GM23338 (cell line): ENCODE measurements at regions not wholly inside any gene's neighbourhood (a gene's known extent, or its start where the extent isn't known, plus 50 kb on each side); places are given as distances from the start of the nearest gene placed in this dataset.

Experiments used
- ATAC-seq: fragments of 200-7000 bp; cut with Tn5 transposase; 3 replicates; pipeline ENCODE4 v1.9.1; 2020
- DNase-seq: peaks from one replicate; pipeline ENCODE4 v3.0.0-alpha.2; 2015; ENCODE audit warnings: low spot score
- H2AFZ ChIP-seq: fragments of 200-600 bp; sonication (generic); 2 replicates; pipeline ENCODE4 v1.8.0; 2016; ENCODE audit warnings: antibody characterized with exemption, mild to moderate bottlenecking, moderate library complexity
- H3F3A ChIP-seq: fragments of 200-600 bp; sonication (generic); replicated peaks from 2 replicates; pipeline ENCODE4 v1.8.0; 2017; ENCODE audit warnings: antibody characterized with exemption, mixed run types, low read depth
- H3K27ac ChIP-seq: fragments of 200-600 bp; sonication (generic); 2 replicates; pipeline ENCODE4 v1.6.1; 2016; ENCODE audit warnings: low read depth
- H3K27me3 ChIP-seq: fragments of 200-600 bp; sonication (generic); 2 replicates; pipeline ENCODE4 v1.8.0; 2016; ENCODE audit warnings: mild to moderate bottlenecking, mixed run types, moderate library complexity; ENCODE audit not compliant: insufficient read depth
- H3K36me3 ChIP-seq: fragments of 200-600 bp; sonication (generic); 2 replicates; pipeline ENCODE4 v1.8.0; 2016; ENCODE audit warnings: mild to moderate bottlenecking; ENCODE audit not compliant: insufficient read depth
- H3K4me1 ChIP-seq: fragments of 200-600 bp; sonication (generic); 2 replicates; pipeline ENCODE4 v1.8.0; 2016; ENCODE audit warnings: mild to moderate bottlenecking, moderate library complexity; ENCODE audit not compliant: insufficient read depth
- H3K4me2 ChIP-seq: fragments of 200-600 bp; sonication (generic); 2 replicates; pipeline ENCODE4 v1.7.1; 2017; ENCODE audit warnings: mixed run types
- H3K4me3 ChIP-seq: fragments of 200-600 bp; sonication (generic); 2 replicates; pipeline ENCODE4 v1.6.1; 2016; ENCODE audit warnings: mixed run types
- H3K79me2 ChIP-seq: fragments of 200-600 bp; sonication (generic); replicated peaks from 2 replicates; pipeline ENCODE4 v1.8.0; 2017; ENCODE audit warnings: mild to moderate bottlenecking; ENCODE audit not compliant: insufficient read depth
- H3K9me2 ChIP-seq: fragments of 200-600 bp; sonication (generic); 2 replicates; pipeline ENCODE4 v1.8.0; 2017; ENCODE audit not compliant: insufficient read depth
- H4K20me1 ChIP-seq: fragments of 200-600 bp; sonication (generic); replicated peaks from 2 replicates; pipeline ENCODE4 v1.8.0; 2017; ENCODE audit warnings: mild to moderate bottlenecking; ENCODE audit not compliant: insufficient read depth
- H3K27ac Mint-ChIP-seq: 2 replicates; pipeline ENCODE4 v1.8.0; 2020; ENCODE audit warnings: inconsistent platforms, mild to moderate bottlenecking, moderate library complexity, mixed read lengths
- H3K27me3 Mint-ChIP-seq: 3 replicates; pipeline ENCODE4 v1.8.0; 2022; ENCODE audit warnings: low read depth, mild to moderate bottlenecking, moderate library complexity, mixed read lengths, inconsistent platforms; ENCODE audit not compliant: insufficient read depth, poor library complexity
- H3K36me3 Mint-ChIP-seq: 3 replicates; pipeline ENCODE4 v1.8.0; 2021; ENCODE audit warnings: low read depth, mild to moderate bottlenecking, inconsistent platforms, moderate library complexity, mixed read lengths
- H3K4me1 Mint-ChIP-seq: 3 replicates; pipeline ENCODE4 v1.8.0; 2020; ENCODE audit warnings: mild to moderate bottlenecking, inconsistent platforms, mixed read lengths
- H3K4me3 Mint-ChIP-seq: 3 replicates; pipeline ENCODE4 v1.8.0; 2021; ENCODE audit warnings: moderate library complexity, mild to moderate bottlenecking, inconsistent platforms, mixed read lengths
- H3K9me3 Mint-ChIP-seq: 3 replicates; pipeline ENCODE4 v1.8.0; 2020; ENCODE audit warnings: moderate library complexity, mild to moderate bottlenecking, inconsistent platforms, mixed read lengths
- CREB1 ChIP-seq: fragments of 250-450 bp; sonication (Bioruptor Pico); IDR thresholded peaks from 2 replicates; pipeline ENCODE4 v1.5.0; 2020; ENCODE audit warnings: low read depth, mild to moderate bottlenecking, moderate library complexity
- EZH2 ChIP-seq: fragments of 200-600 bp; sonication (generic); IDR thresholded peaks from one replicate; pipeline ENCODE4 v1.8.0; 2017; ENCODE audit warnings: antibody characterized with exemption, mild to moderate bottlenecking, low read depth; ENCODE audit not compliant: unreplicated experiment
- EZH2phosphoT487 ChIP-seq: fragments of 200-600 bp; sonication (generic); IDR thresholded peaks from one replicate; pipeline ENCODE4 v1.8.1; 2018; ENCODE audit warnings: antibody characterized with exemption; ENCODE audit not compliant: unreplicated experiment
- JUNB ChIP-seq: IDR thresholded peaks from one replicate; pipeline ENCODE4 v1.6.1; 2016; ENCODE audit warnings: antibody characterized with exemption; ENCODE audit not compliant: unreplicated experiment
- NANOG ChIP-seq: IDR thresholded peaks from 2 replicates; pipeline ENCODE4 v1.6.1; 2016; ENCODE audit warnings: antibody characterized with exemption, borderline replicate concordance
- POLR2AphosphoS5 ChIP-seq: IDR thresholded peaks from 2 replicates; pipeline ENCODE4 v1.6.1; 2016; ENCODE audit warnings: antibody characterized with exemption, low read depth
- REST ChIP-seq: IDR thresholded peaks from one replicate; pipeline ENCODE4 v1.6.1; 2018; ENCODE audit warnings: antibody characterized with exemption; ENCODE audit not compliant: unreplicated experiment
- STAT1 ChIP-seq: IDR thresholded peaks from one replicate; pipeline ENCODE4 v1.6.1; 2016; ENCODE audit warnings: antibody characterized with exemption; ENCODE audit not compliant: unreplicated experiment
- ZNF114 ChIP-seq: fragments of 250-450 bp; sonication (Bioruptor Pico); IDR thresholded peaks from 2 replicates; pipeline ENCODE4 v1.5.0; 2020; ENCODE audit warnings: mild to moderate bottlenecking, moderate library complexity
- ZNF331 ChIP-seq: fragments of 250-450 bp; sonication (Bioruptor Pico); IDR thresholded peaks from 2 replicates; pipeline ENCODE4 v1.5.0; 2020; ENCODE audit warnings: low read depth, mild to moderate bottlenecking, moderate library complexity
- ZNF462 ChIP-seq: fragments of 250-450 bp; sonication (Bioruptor Pico); IDR thresholded peaks from 2 replicates; pipeline ENCODE4 v1.5.0; 2020; ENCODE audit warnings: mild to moderate bottlenecking, moderate library complexity
- TF ChIP-seq, protein P1 (sequence below): IDR thresholded peaks from 2 replicates; pipeline ENCODE4 v1.6.1; 2016; ENCODE audit warnings: antibody characterized with exemption
- TF ChIP-seq, protein P2 (sequence below), 2 experiments: fragments of 200-600 bp in 1 of 2; sonication (generic) in 1 of 2; conservative IDR thresholded peaks; 2 replicates each; pipeline versions ENCODE4 v1.5.1 to v1.6.1; 2016 to 2017; ENCODE audit warnings: antibody characterized with exemption in 2 of 2, low read depth in 2 of 2, mild to moderate bottlenecking in 2 of 2, moderate library complexity in 1 of 2

DNA sequence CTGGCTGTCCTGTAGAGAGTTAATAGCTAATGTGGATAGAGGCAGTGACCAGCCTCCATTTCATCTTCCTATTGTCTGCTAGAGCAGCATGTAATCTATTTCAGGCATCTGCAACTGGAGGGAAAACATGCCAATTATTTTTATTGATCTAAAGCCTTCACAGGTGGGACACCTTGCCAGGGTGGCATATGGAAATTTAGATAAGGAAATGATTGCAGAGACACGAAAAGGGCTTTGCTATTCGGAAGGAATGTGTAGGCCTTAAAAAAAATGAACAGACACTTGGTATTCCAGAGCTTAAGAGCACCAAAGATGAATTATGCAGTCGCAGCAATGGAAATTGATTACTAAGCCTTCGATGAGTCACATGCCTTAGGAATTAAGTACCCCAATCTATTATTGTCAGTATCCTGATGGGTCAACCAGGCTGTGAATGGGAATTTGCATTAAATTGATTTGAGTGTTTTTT is 454.7 kb downstream of the SQOR start:
- H3K27ac ChIP-seq = no peak overlapping the region
- no peak overlapping the region for H3K4me3 ChIP-seq
- no peaks in the 10 kb centered on the region for H3K36me3 ChIP-seq
- DNase-seq = no peak
- no peak overlapping the region for H2AFZ ChIP-seq
- Mint-ChIP-seq H3K36me3 (no peaks in the 10 kb centered on the region; the same call in 2 of the 3 replicates), H3K9me3 (peaks cover 77% of the 10 kb centered on the region), H3K4me1 (no peaks in the 10 kb centered on the region), H3K27ac (no peak overlapping the region), H3K27me3 (peaks cover 2% of the 10 kb centered on the region), H3K4me3 (no peak overlapping the region)
- TF ChIP-seq, protein P1, sequence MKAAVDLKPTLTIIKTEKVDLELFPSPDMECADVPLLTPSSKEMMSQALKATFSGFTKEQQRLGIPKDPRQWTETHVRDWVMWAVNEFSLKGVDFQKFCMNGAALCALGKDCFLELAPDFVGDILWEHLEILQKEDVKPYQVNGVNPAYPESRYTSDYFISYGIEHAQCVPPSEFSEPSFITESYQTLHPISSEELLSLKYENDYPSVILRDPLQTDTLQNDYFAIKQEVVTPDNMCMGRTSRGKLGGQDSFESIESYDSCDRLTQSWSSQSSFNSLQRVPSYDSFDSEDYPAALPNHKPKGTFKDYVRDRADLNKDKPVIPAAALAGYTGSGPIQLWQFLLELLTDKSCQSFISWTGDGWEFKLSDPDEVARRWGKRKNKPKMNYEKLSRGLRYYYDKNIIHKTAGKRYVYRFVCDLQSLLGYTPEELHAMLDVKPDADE = no peak
- no peak for TF ChIP-seq STAT1
- TF ChIP-seq ZNF114 = no peak
- TF ChIP-seq ZNF462 (CRISPR knock-in tag) = no peak
- TF ChIP-seq REST = no peak
- TF ChIP-seq POLR2AphosphoS5 = no peak
- no peak for TF ChIP-seq CREB1 (CRISPR knock-in tag)
- TF ChIP-seq ZNF331 = no peak
- TF ChIP-seq NANOG = no peak
- no peak for TF ChIP-seq JUNB
- TF ChIP-seq, protein P2, sequence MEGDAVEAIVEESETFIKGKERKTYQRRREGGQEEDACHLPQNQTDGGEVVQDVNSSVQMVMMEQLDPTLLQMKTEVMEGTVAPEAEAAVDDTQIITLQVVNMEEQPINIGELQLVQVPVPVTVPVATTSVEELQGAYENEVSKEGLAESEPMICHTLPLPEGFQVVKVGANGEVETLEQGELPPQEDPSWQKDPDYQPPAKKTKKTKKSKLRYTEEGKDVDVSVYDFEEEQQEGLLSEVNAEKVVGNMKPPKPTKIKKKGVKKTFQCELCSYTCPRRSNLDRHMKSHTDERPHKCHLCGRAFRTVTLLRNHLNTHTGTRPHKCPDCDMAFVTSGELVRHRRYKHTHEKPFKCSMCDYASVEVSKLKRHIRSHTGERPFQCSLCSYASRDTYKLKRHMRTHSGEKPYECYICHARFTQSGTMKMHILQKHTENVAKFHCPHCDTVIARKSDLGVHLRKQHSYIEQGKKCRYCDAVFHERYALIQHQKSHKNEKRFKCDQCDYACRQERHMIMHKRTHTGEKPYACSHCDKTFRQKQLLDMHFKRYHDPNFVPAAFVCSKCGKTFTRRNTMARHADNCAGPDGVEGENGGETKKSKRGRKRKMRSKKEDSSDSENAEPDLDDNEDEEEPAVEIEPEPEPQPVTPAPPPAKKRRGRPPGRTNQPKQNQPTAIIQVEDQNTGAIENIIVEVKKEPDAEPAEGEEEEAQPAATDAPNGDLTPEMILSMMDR (conservative IDR thresholded peaks at IDR 0.05; ENCODE audit: low read depth in 2 of 2) = no peak
- no peak for TF ChIP-seq EZH2phosphoT487
- no peak for TF ChIP-seq EZH2
- H3K27me3 ChIP-seq = no peaks in the 10 kb centered on the region
- no peaks in the 10 kb centered on the region for H4K20me1 ChIP-seq
- no peak for ATAC-seq
- H3K4me1 ChIP-seq = no peaks in the 10 kb centered on the region
- no peak overlapping the region for H3K4me2 ChIP-seq
- H3F3A ChIP-seq = no peaks in the 10 kb centered on the region
- no peaks in the 10 kb centered on the region for H3K9me2 ChIP-seq
- no peaks in the 10 kb centered on the region for H3K79me2 ChIP-seq
